Frontal cortex (tissue), 3 donors: ENCODE measurements at regions not wholly inside any gene's neighbourhood (a gene's known extent, or its start where the extent isn't known, plus 50 kb on each side); places are given as distances from the start of the nearest gene placed in this dataset.
"Not testable (repeated sequence)": the region's sequence is repeated elsewhere in the genome, so short reads cannot be mapped to it uniquely, and the experiment has no call there.

Experiments used
- DNase-seq, 2 donors: peaks; one replicate each; pipeline ENCODE4 v3.0.0; 2012; ENCODE audit warnings: low spot score in 2 of 2
- FAIRE-seq: peaks from 2 replicates; lab custom pipeline; 2012; peaks lifted over from hg19 to GRCh38; lab: Jason Lieb, UNC
- donor health status: control.
- donor health status: control.
- donor health status: control.

- FAIRE-seq = no peak
- no peak for DNase-seq
Measured at GRCh38 chr2:136306836-136307235, 188.9 kb upstream of the CXCR4 start.

DNA sequence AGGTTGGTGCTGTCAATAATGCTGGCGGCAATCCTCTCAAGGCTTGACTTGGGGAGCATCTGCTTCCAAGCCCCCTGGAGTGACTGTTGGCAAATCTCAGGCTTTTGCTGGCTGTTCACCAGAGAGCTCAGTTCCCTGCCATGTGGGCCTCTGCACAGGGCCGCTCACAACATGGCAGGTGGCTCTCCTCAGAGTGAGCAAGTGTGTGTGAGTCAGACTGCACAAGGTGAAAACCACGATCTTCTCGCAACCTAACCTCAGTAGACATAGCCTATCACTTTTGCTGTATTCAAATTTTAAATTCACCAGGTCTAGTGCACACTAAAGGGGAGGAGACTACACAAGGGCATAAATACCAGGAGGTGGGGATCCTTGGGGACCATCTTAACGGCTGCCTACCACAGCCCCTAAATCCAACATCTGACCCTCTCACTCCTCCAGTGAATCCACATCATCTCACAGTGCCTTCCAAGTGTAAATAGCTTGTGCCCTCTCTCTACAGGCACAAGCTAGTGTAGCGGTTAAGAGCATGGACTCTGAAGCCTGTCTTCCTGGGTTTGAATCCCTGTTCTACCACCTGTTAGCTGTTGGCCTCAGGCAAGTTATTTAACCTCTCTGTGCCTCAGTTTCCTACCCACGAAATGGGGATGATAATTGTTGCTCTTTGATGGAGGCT is 187.7 kb upstream of the CXCR4 start:
- no peak for DNase-seq

DNA sequence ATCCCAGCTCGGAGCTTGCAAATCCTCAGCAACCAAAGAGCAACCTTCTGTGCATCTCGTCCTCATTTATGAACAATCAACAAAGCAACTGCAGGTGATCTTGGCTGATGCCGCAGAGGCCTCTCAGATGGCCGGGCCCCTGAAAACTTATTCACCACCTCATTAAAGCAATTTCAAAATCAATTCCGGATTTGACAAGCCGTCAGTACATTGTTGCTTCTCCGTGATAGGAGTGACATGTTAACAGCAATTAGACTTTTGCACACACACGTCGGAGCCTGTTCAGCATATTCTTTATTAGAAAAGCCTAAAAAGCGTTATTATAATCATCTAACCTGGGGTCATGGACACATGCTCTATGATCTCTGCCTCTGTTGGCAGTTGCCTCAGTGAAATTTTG is 183.1 kb upstream of the CXCR4 start:
- FAIRE-seq (no peak), DNase-seq (no peak)

More for the DNA sequence above, 187.7 kb upstream of the CXCR4 start:
- no peak for FAIRE-seq

DNA sequence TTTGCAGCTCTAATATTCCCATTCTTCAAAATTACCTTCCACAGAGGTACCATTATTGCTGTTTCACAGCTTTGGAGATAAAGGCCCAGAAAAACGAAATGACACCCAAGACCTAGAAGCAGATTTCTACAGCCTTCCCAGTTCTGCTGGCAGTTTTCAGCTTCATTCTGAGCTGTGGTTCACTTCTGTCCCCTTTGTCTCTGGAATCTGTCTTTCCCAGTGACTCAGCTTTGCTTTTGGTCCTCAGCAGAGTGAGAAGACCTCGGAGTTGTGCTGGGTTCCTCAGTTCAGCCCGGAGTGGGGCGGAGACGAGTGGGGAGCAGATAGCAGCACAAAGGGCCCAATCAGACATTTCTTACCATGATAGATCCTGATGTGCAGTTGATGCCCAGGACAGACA is 180.7 kb upstream of the CXCR4 start:
- no peak for FAIRE-seq
- no peak for DNase-seq

GRCh38 chr2:136297994-136298393 is 180.0 kb upstream of the CXCR4 start:
- DNase-seq = no peak

GRCh38 chr2:136297312-136297711 is 179.4 kb upstream of the CXCR4 start:
- no peak for FAIRE-seq
- DNase-seq = no peak

More at GRCh38 chr2:136297994-136298393, 180.0 kb upstream of the CXCR4 start:
- FAIRE-seq = no peak

GRCh38 chr2:136295168-136295567 is 177.2 kb upstream of the CXCR4 start:
- DNase-seq (no peak), FAIRE-seq (no peak)

DNA sequence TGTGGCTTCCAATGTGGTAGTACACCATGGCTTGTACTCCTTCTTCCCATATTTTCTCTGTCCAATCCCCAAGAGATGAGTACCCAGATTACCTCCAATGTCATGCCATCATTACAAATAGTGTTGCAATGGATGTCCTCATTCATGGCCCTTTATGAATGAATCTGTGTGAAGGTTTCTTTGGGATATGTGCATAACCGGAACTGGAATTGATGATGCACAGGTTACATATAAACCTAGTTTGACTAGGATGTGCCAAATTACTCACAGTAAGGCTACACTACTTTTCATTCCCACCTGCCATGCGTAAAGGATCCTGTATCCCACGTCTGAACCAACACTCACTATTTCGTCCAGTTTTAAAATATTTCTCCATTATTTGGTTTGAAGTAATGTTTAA is 173.9 kb upstream of the CXCR4 start:
- no peak for FAIRE-seq
- no peak for DNase-seq

GRCh38 chr2:136290326-136290725 is 172.4 kb upstream of the CXCR4 start:
- DNase-seq = no peak
- FAIRE-seq = no peak

DNA sequence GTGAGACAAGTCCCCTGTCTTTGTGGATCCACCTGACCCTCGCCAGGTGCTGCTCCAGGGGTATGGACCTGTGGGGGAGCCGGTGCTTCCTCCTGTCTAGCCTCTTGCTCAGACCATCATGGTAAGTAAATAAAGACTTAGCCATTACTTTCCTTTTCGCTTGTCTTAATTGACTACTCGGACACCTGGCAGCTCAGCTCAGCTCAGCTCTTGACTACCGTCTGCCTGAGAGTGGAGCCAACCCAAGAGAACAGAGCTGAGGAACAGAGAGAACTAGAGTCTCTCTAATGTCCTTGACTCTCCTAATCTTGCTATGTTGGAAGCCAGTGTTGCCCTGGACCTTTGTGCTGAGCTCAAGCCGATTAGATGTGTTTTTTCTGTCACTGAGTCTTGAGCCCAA is 170.3 kb upstream of the CXCR4 start:
- no peak for DNase-seq
- FAIRE-seq = no peak

GRCh38 chr2:136286423-136286822 is 168.5 kb upstream of the CXCR4 start:
- no peak for DNase-seq
- no peak for FAIRE-seq

GRCh38 chr2:136284226-136285119 is 166.5 kb upstream of the CXCR4 start:
- no peak for DNase-seq
- FAIRE-seq = no peak

DNA sequence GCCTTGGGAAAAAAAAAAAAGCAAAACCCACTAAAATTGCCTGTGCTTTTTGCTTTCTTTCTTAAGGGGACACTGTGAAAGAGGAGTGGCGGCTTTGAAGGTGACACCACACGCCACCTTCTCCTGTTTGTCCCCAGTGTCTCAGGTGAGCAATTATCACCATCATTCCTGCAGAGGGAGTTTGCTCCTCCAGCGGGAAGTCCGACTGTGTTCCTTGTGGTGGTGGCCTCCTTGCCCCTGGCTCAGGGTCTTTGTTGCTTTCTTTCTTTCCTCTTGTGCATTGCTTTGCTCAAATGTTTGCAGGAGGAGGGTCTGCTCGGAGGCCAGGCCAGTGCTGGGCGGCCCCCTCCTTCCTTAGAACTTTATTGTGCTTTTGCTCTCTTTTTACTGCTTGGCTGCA is 164.3 kb upstream of the CXCR4 start:
- DNase-seq = no peak
- no peak for FAIRE-seq

DNA sequence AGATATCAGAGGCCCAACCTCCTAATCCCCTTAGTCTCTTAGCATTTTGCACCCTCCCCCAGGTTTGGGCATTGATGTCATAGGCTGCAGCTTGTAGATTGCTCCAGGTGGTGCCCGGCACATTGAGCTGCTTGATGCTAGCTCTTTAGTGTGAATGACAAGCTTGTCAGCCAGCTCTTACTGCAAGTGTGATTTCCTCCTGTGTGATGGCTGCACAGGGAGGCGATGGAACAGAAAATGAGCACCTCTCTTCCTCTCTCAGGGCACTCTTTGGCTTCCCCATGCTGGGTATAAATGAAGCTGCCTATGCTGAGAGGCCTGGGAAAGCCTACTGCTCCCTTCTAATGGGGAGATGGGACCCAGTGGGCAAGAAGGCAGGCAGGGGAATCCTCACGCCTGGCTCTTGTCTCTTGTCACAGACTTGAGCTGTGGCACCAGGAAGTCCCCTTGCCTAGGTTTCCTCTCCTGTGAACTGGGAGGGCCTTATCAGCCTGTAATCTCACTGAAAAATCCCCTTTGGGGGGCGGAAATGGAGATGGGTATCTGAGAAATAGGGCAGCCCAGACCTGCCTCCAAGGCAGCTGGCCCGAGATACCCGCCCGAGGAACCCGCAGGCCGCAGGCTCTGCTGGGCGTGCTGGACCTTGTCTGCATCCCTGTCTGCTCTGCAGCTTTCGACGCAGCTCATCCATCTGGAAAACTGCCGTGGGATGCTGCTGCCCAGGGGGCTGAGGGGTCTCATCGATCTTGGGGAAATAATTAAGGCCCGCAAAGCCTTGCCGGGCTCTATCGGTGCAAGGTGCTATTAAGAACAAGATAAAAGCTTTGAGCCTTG is 163.5 kb upstream of the CXCR4 start:
- FAIRE-seq (no peak), DNase-seq (no peak)

- DNase-seq, FAIRE-seq: not testable (repeated sequence)
Measured at GRCh38 chr2:136266346-136266745, 148.4 kb upstream of the CXCR4 start.

- FAIRE-seq = no peak
- DNase-seq = no peak
Measured at GRCh38 chr2:136259551-136259950, 141.6 kb upstream of the CXCR4 start.

- FAIRE-seq = no peak
- no peak for DNase-seq
Measured at GRCh38 chr2:136257893-136258292, 139.9 kb upstream of the CXCR4 start.

DNA sequence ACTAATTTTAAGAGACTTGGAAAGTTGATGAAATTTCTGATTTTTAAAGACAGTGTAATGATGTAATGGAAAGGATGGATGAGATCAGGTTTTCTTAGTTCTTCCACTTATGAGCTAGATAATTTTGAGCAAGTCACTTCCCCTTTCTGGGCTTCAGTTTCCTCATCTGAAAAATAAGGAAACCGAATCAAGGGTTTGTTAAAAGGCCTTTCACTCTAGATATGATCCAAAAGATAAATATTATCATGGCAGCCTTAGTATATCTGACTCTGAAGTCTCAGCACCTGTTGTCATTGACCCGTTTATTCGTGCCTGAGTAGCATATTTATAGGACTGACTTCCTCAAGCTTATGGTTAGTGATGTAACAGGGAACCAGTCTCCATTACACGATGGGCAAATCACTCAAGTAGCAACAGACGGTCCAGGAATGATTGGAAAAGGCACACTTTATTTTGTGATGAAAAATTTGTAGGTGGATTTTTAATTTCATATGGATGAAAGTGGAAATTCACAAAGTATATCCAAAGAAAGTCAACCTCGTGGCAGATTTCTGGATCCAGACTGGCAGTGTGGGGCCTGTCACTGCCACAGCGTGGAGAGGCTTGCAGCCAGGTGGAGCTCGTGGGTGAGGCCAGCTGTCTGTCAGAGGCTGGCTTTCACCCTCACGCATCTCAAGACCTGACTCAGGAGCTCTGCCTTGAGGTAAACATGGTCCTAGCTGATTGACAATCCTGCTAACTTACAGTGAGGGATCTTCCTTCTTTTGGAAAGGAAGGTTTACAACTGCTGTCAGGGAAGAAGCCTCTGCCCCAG is 137.9 kb upstream of the CXCR4 start:
- DNase-seq = no peak
- FAIRE-seq = no peak

DNA sequence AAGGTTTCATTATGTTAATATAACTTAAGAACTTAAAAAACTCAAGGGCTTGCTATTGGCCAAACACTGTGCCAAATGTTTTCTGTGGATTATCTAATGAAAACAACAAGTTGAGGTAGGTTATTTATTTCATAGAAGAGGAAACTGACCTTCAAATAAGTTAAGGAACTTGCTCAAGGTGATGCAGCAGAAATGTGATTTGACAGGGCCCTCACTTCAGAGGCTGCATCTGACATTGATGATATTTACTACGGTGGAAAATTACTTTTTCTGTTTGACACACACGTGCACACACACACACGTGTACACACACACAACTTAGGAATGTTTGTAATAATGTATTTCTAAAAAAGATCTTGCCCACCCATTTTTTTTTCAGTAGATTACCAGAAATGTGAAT is 137.2 kb upstream of the CXCR4 start:
- FAIRE-seq (no peak), DNase-seq (no peak)

DNA sequence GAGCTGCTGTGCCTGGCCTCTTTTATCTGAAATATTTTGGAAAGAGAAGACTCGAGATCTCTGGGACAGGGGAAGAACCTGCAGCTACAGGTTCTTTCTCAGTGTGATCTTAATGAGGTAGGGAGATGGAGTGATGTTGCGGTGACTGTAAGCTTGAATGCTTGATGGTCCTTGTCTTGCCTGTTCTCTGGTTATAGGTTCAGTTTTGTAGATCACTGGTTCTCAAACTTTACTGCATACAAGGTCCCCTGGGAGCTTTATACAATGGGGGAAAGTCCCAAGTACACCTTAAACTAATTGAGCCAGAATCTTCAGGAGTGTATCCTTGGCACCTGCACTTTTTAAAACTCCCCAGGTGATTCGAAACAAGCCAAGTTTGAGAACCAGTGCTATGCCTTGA is 136.7 kb upstream of the CXCR4 start:
- DNase-seq (no peak), FAIRE-seq (no peak)
